DND-41 (cell line): ENCODE measurements at regions not wholly inside any gene's neighbourhood (a gene's known extent, or its start where the extent isn't known, plus 50 kb on each side); places are given as distances from the start of the nearest gene placed in this dataset.

Experiments
- EZH2 ChIP-seq: IDR thresholded peaks from 3 replicates; pipeline ENCODE4 v1.6.1; 2012; ENCODE audit warnings: borderline replicate concordance, low read depth, mild to moderate bottlenecking, moderate library complexity, low read length, inconsistent platforms; ENCODE audit not compliant: severe bottlenecking
- TF ChIP-seq, protein P1 (sequence below): IDR thresholded peaks from 2 replicates; pipeline ENCODE4 v1.5.1; 2012; ENCODE audit warnings: borderline replicate concordance, low read length, moderate library complexity, mild to moderate bottlenecking; ENCODE audit not compliant: poor library complexity, severe bottlenecking; ENCODE audit errors: extremely low read depth

- TF ChIP-seq, protein P1, sequence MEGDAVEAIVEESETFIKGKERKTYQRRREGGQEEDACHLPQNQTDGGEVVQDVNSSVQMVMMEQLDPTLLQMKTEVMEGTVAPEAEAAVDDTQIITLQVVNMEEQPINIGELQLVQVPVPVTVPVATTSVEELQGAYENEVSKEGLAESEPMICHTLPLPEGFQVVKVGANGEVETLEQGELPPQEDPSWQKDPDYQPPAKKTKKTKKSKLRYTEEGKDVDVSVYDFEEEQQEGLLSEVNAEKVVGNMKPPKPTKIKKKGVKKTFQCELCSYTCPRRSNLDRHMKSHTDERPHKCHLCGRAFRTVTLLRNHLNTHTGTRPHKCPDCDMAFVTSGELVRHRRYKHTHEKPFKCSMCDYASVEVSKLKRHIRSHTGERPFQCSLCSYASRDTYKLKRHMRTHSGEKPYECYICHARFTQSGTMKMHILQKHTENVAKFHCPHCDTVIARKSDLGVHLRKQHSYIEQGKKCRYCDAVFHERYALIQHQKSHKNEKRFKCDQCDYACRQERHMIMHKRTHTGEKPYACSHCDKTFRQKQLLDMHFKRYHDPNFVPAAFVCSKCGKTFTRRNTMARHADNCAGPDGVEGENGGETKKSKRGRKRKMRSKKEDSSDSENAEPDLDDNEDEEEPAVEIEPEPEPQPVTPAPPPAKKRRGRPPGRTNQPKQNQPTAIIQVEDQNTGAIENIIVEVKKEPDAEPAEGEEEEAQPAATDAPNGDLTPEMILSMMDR, result no peak
- TF ChIP-seq EZH2, result no peak
These were observed 64.3 kb upstream of the CYP2D6 start for GRCh38 chr22:42194953-42195352.
